Activated T-cell treated with anti-CD3 and anti-CD28 coated beads, Interleukin-2, amount 50 U/mL, for 24 hours (primary cell): ENCODE measurements at regions not wholly inside any gene's neighbourhood (a gene's known extent, or its start where the extent isn't known, plus 50 kb on each side); places are given as distances from the start of the nearest gene placed in this dataset.
"Not testable (repeated sequence)": the region's sequence is repeated elsewhere in the genome, so short reads cannot be mapped to it uniquely, and the experiment has no call there.

ENCODE experiments used
- DNase-seq: peaks from one replicate; pipeline ENCODE4 v3.0.0-alpha.2; 2020
- H3K27ac Mint-ChIP-seq: 2 replicates; pipeline ENCODE4 v1.8.0; 2020; ENCODE audit warnings: mild to moderate bottlenecking, mixed read lengths
- H3K27me3 Mint-ChIP-seq: 2 replicates; pipeline ENCODE4 v1.8.0; 2020; ENCODE audit warnings: mixed read lengths
- H3K36me3 Mint-ChIP-seq: 2 replicates; pipeline ENCODE4 v1.8.0; 2020; ENCODE audit warnings: low read depth, mixed read lengths
- H3K4me1 Mint-ChIP-seq: 2 replicates; pipeline ENCODE4 v1.8.0; 2020; ENCODE audit warnings: low read depth, mixed read lengths
- H3K4me3 Mint-ChIP-seq: 2 replicates; pipeline ENCODE4 v1.8.0; 2020; ENCODE audit warnings: mild to moderate bottlenecking, moderate library complexity, mixed read lengths
- H3K9me3 Mint-ChIP-seq: 2 replicates; pipeline ENCODE4 v1.8.0; 2020; ENCODE audit warnings: mixed read lengths

- Mint-ChIP-seq H3K36me3 (no peaks in the 10 kb centered on the region), H3K27me3 (no peaks in the 10 kb centered on the region), H3K27ac (no peak overlapping the region), H3K4me3 (no peak overlapping the region), H3K4me1 (no peaks in the 10 kb centered on the region), H3K9me3 (no peaks in the 10 kb centered on the region)
- no peak for DNase-seq
These were observed 189.5 kb upstream of the UBE2E3 start for GRCh38 chr2:180790891-180791290.

- Mint-ChIP-seq H3K27me3 (peaks cover 5% of the 10 kb centered on the region), H3K36me3 (no peaks in the 10 kb centered on the region), H3K27ac (no peak overlapping the region), H3K4me3 (no peak overlapping the region), H3K4me1 (no peaks in the 10 kb centered on the region), H3K9me3 (no peaks in the 10 kb centered on the region)
- no peak for DNase-seq
These were observed 193.1 kb upstream of the UBE2E3 start for GRCh38 chr2:180787330-180787729.

GRCh38 chr2:180781276-180781675, 199.1 kb upstream of the UBE2E3 start:
- no peak overlapping the region for H3K4me3 Mint-ChIP-seq
- no peaks in the 10 kb centered on the region for H3K4me1 Mint-ChIP-seq
- no peaks in the 10 kb centered on the region for H3K9me3 Mint-ChIP-seq
- no peak for DNase-seq
- no peaks in the 10 kb centered on the region for H3K36me3 Mint-ChIP-seq
- H3K27me3 Mint-ChIP-seq, result peaks cover 10% of the 10 kb centered on the region
- H3K27ac Mint-ChIP-seq, result no peak overlapping the region

- H3K36me3 Mint-ChIP-seq, result no peaks in the 10 kb centered on the region
- peaks cover 5% of the 10 kb centered on the region for H3K27me3 Mint-ChIP-seq
- DNase-seq, result no peak
- no peak overlapping the region for H3K27ac Mint-ChIP-seq
- H3K4me3 Mint-ChIP-seq, result no peak overlapping the region
- H3K9me3 Mint-ChIP-seq, result no peaks in the 10 kb centered on the region
- H3K4me1 Mint-ChIP-seq, result no peaks in the 10 kb centered on the region
These were observed 202.1 kb upstream of the UBE2E3 start for GRCh38 chr2:180778291-180778690.

- peaks cover 5% of the 10 kb centered on the region for H3K27me3 Mint-ChIP-seq
- no peak overlapping the region for H3K4me3 Mint-ChIP-seq
- no peak overlapping the region for H3K27ac Mint-ChIP-seq
- H3K36me3 Mint-ChIP-seq, result no peaks in the 10 kb centered on the region
- H3K4me1 Mint-ChIP-seq, result no peaks in the 10 kb centered on the region
- no peaks in the 10 kb centered on the region for H3K9me3 Mint-ChIP-seq
- no peak for DNase-seq
These were observed 203.5 kb upstream of the UBE2E3 start for GRCh38 chr2:180776921-180777320.

- Mint-ChIP-seq H3K36me3 (no peaks in the 10 kb centered on the region), H3K4me3 (no peak overlapping the region), H3K9me3 (no peaks in the 10 kb centered on the region), H3K27ac (no peak overlapping the region), H3K27me3 (peaks cover 5% of the 10 kb centered on the region), H3K4me1 (no peaks in the 10 kb centered on the region)
- no peak for DNase-seq
These were observed 204.7 kb upstream of the UBE2E3 start for GRCh38 chr2:180775711-180776110.

GRCh38 chr2:180765316-180765715, 215.1 kb upstream of the UBE2E3 start:
- not testable (repeated sequence) for DNase-seq, H3K36me3 Mint-ChIP-seq, H3K27ac Mint-ChIP-seq, H3K9me3 Mint-ChIP-seq, H3K4me3 Mint-ChIP-seq, H3K4me1 Mint-ChIP-seq
- H3K27me3 Mint-ChIP-seq, result peaks cover 20% of the 10 kb centered on the region

GRCh38 chr2:180763263-180763989, 217.0 kb upstream of the UBE2E3 start:
- Mint-ChIP-seq H3K9me3 (no peaks in the 10 kb centered on the region), H3K4me3 (no peak overlapping the region), H3K27ac (no peak overlapping the region), H3K4me1 (no peaks in the 10 kb centered on the region), H3K27me3 (peaks cover 20% of the 10 kb centered on the region), H3K36me3 (no peaks in the 10 kb centered on the region)
- no peak for DNase-seq

GRCh38 chr2:180761224-180761623, 219.2 kb upstream of the UBE2E3 start:
- Mint-ChIP-seq H3K9me3 (no peaks in the 10 kb centered on the region), H3K36me3 (no peaks in the 10 kb centered on the region), H3K4me3 (no peak overlapping the region), H3K4me1 (no peaks in the 10 kb centered on the region), H3K27me3 (peaks cover 20% of the 10 kb centered on the region), H3K27ac (no peak overlapping the region)
- DNase-seq, result no peak

- Mint-ChIP-seq H3K9me3 (no peaks in the 10 kb centered on the region), H3K27me3 (peaks cover 14% of the 10 kb centered on the region), H3K36me3 (no peaks in the 10 kb centered on the region), H3K27ac (no peak overlapping the region), H3K4me1 (no peaks in the 10 kb centered on the region), H3K4me3 (no peak overlapping the region)
- DNase-seq, result no peak
These were observed 220.8 kb upstream of the UBE2E3 start for GRCh38 chr2:180759631-180760030.

- Mint-ChIP-seq H3K4me1 (no peaks in the 10 kb centered on the region), H3K27ac (no peak overlapping the region), H3K36me3 (no peaks in the 10 kb centered on the region), H3K9me3 (no peaks in the 10 kb centered on the region), H3K4me3 (no peak overlapping the region), H3K27me3 (no peaks in the 10 kb centered on the region)
- no peak for DNase-seq
These were observed 226.3 kb upstream of the UBE2E3 start for GRCh38 chr2:180753809-180754761.

- H3K27me3 Mint-ChIP-seq, result no peaks in the 10 kb centered on the region
- H3K36me3 Mint-ChIP-seq, result no peaks in the 10 kb centered on the region
- no peak overlapping the region for H3K27ac Mint-ChIP-seq
- no peak for DNase-seq
- no peaks in the 10 kb centered on the region for H3K9me3 Mint-ChIP-seq
- no peak overlapping the region for H3K4me3 Mint-ChIP-seq
- no peaks in the 10 kb centered on the region for H3K4me1 Mint-ChIP-seq
These were observed 229.0 kb upstream of the UBE2E3 start for GRCh38 chr2:180751306-180751920.

- Mint-ChIP-seq H3K27me3 (peaks cover 3% of the 10 kb centered on the region), H3K9me3 (no peaks in the 10 kb centered on the region), H3K27ac (no peak overlapping the region), H3K36me3 (no peaks in the 10 kb centered on the region), H3K4me3 (no peak overlapping the region), H3K4me1 (no peaks in the 10 kb centered on the region)
- DNase-seq, result no peak
These were observed 232.7 kb upstream of the UBE2E3 start for GRCh38 chr2:180747728-180748127.

GRCh38 chr2:180743401-180743800, 237.0 kb upstream of the UBE2E3 start:
- no peak for DNase-seq
- H3K9me3 Mint-ChIP-seq, result no peaks in the 10 kb centered on the region
- H3K4me1 Mint-ChIP-seq, result no peaks in the 10 kb centered on the region
- H3K4me3 Mint-ChIP-seq, result no peak overlapping the region
- peaks cover 6% of the 10 kb centered on the region for H3K27me3 Mint-ChIP-seq
- H3K36me3 Mint-ChIP-seq, result no peaks in the 10 kb centered on the region
- H3K27ac Mint-ChIP-seq, result no peak overlapping the region

GRCh38 chr2:180742801-180743200, 237.6 kb upstream of the UBE2E3 start:
- no peaks in the 10 kb centered on the region for H3K36me3 Mint-ChIP-seq
- no peak overlapping the region for H3K4me3 Mint-ChIP-seq
- H3K9me3 Mint-ChIP-seq, result no peaks in the 10 kb centered on the region
- H3K27ac Mint-ChIP-seq, result no peak overlapping the region
- DNase-seq, result no peak
- no peaks in the 10 kb centered on the region for H3K4me1 Mint-ChIP-seq
- peaks cover 6% of the 10 kb centered on the region for H3K27me3 Mint-ChIP-seq
